ENCODE measurements at regions not wholly inside any gene's neighbourhood (a gene's known extent, or its start where the extent isn't known, plus 50 kb on each side); places are given as distances from the start of the nearest gene placed in this dataset.
A peak's percentile ranks its signal among the peaks of the same experiment; 100 is the strongest.

GRCh38 chr3:109718850-109719249, 381.5 kb upstream of the DPPA4 start:
- Histone ChIP-seq H3K4me3 (ENCODE audit: low read length) (no peak overlapping the region), H3K9me3 (ENCODE audit: control insufficient read depth, low read length) (no peaks in the 10 kb centered on the region), H3K9ac (ENCODE audit: low read length) (no peak overlapping the region), H3K36me3 (ENCODE audit: control insufficient read depth, insufficient read depth, low read length, severe bottlenecking) (no peaks in the 10 kb centered on the region), H3K4me1 (ENCODE audit: control insufficient read depth, insufficient read depth, low read length) (no peaks in the 10 kb centered on the region), H3K27me3 (replicated peaks; ENCODE audit: control insufficient read depth, insufficient read depth, low read length) (no peaks in the 10 kb centered on the region)
- no peak for DNase-seq (ENCODE audit: low read depth)

- H3K27me3 ChIP-seq (replicated peaks; ENCODE audit: control insufficient read depth, insufficient read depth, low read length) = no peaks in the 10 kb centered on the region
- H3K4me3 ChIP-seq (ENCODE audit: low read length) = no peak overlapping the region
- peaks cover 5% of the 10 kb centered on the region for H3K4me1 ChIP-seq (ENCODE audit: control insufficient read depth, insufficient read depth, low read length)
- H3K9me3 ChIP-seq (ENCODE audit: control insufficient read depth, low read length) = no peaks in the 10 kb centered on the region
- no peaks in the 10 kb centered on the region for H3K36me3 ChIP-seq (ENCODE audit: control insufficient read depth, insufficient read depth, low read length, severe bottlenecking)
- H3K9ac ChIP-seq (ENCODE audit: low read length) = no peak overlapping the region
- peak; percentile 13 for DNase-seq (ENCODE audit: low read depth)
Observed at GRCh38 chr3:109728861-109729494, 391.6 kb upstream of the DPPA4 start.

- Histone ChIP-seq H3K9me3 (ENCODE audit: control insufficient read depth, low read length) (no peaks in the 10 kb centered on the region), H3K27me3 (replicated peaks; ENCODE audit: control insufficient read depth, insufficient read depth, low read length) (no peaks in the 10 kb centered on the region), H3K36me3 (ENCODE audit: control insufficient read depth, insufficient read depth, low read length, severe bottlenecking) (no peaks in the 10 kb centered on the region), H3K4me1 (ENCODE audit: control insufficient read depth, insufficient read depth, low read length) (peaks cover 5% of the 10 kb centered on the region), H3K9ac (ENCODE audit: low read length) (no peak overlapping the region), H3K4me3 (ENCODE audit: low read length) (no peak overlapping the region)
- DNase-seq (ENCODE audit: low read depth) = peak; percentile 86
Observed at GRCh38 chr3:109731639-109732473, 394.5 kb upstream of the DPPA4 start.

GRCh38 chr3:109743981-109744380, 406.6 kb upstream of the DPPA4 start:
- no peak overlapping the region for H3K9ac ChIP-seq (ENCODE audit: low read length)
- no peaks in the 10 kb centered on the region for H3K27me3 ChIP-seq (replicated peaks; ENCODE audit: control insufficient read depth, insufficient read depth, low read length)
- H3K4me3 ChIP-seq (ENCODE audit: low read length) = no peak overlapping the region
- H3K9me3 ChIP-seq (ENCODE audit: control insufficient read depth, low read length) = no peaks in the 10 kb centered on the region
- H3K36me3 ChIP-seq (ENCODE audit: control insufficient read depth, insufficient read depth, low read length, severe bottlenecking) = no peaks in the 10 kb centered on the region
- H3K4me1 ChIP-seq (ENCODE audit: control insufficient read depth, insufficient read depth, low read length) = no peaks in the 10 kb centered on the region
- DNase-seq (ENCODE audit: low read depth) = no peak

GRCh38 chr3:109772520-109772919, 435.2 kb upstream of the DPPA4 start:
- Histone ChIP-seq H3K27me3 (replicated peaks; ENCODE audit: control insufficient read depth, insufficient read depth, low read length) (no peaks in the 10 kb centered on the region), H3K36me3 (ENCODE audit: control insufficient read depth, insufficient read depth, low read length, severe bottlenecking) (no peaks in the 10 kb centered on the region), H3K9ac (ENCODE audit: low read length) (no peak overlapping the region), H3K9me3 (ENCODE audit: control insufficient read depth, low read length) (no peaks in the 10 kb centered on the region), H3K4me3 (ENCODE audit: low read length) (no peak overlapping the region), H3K4me1 (ENCODE audit: control insufficient read depth, insufficient read depth, low read length) (no peaks in the 10 kb centered on the region)
- DNase-seq (ENCODE audit: low read depth) = peak; percentile 7

GRCh38 chr3:109774108-109774507, 436.8 kb upstream of the DPPA4 start:
- Histone ChIP-seq H3K27me3 (replicated peaks; ENCODE audit: control insufficient read depth, insufficient read depth, low read length) (no peaks in the 10 kb centered on the region), H3K4me1 (ENCODE audit: control insufficient read depth, insufficient read depth, low read length) (no peaks in the 10 kb centered on the region), H3K9ac (ENCODE audit: low read length) (no peak overlapping the region), H3K36me3 (ENCODE audit: control insufficient read depth, insufficient read depth, low read length, severe bottlenecking) (no peaks in the 10 kb centered on the region), H3K9me3 (ENCODE audit: control insufficient read depth, low read length) (peaks cover 8% of the 10 kb centered on the region), H3K4me3 (ENCODE audit: low read length) (no peak overlapping the region)
- no peak for DNase-seq (ENCODE audit: low read depth)

GRCh38 chr3:109784285-109784684, 446.9 kb upstream of the DPPA4 start:
- H3K27me3 ChIP-seq (replicated peaks; ENCODE audit: control insufficient read depth, insufficient read depth, low read length) = no peaks in the 10 kb centered on the region
- peaks cover 8% of the 10 kb centered on the region for H3K9me3 ChIP-seq (ENCODE audit: control insufficient read depth, low read length)
- H3K36me3 ChIP-seq (ENCODE audit: control insufficient read depth, insufficient read depth, low read length, severe bottlenecking) = no peaks in the 10 kb centered on the region
- DNase-seq (ENCODE audit: low read depth) = no peak
- no peaks in the 10 kb centered on the region for H3K4me1 ChIP-seq (ENCODE audit: control insufficient read depth, insufficient read depth, low read length)
- H3K4me3 ChIP-seq (ENCODE audit: low read length) = no peak overlapping the region
- H3K9ac ChIP-seq (ENCODE audit: low read length) = no peak overlapping the region

- DNase-seq (ENCODE audit: low read depth) = no peak
- Histone ChIP-seq H3K4me1 (ENCODE audit: control insufficient read depth, insufficient read depth, low read length) (no peaks in the 10 kb centered on the region), H3K36me3 (ENCODE audit: control insufficient read depth, insufficient read depth, low read length, severe bottlenecking) (no peaks in the 10 kb centered on the region), H3K4me3 (ENCODE audit: low read length) (no peak overlapping the region), H3K9ac (ENCODE audit: low read length) (no peak overlapping the region), H3K9me3 (ENCODE audit: control insufficient read depth, low read length) (peaks cover 5% of the 10 kb centered on the region), H3K27me3 (replicated peaks; ENCODE audit: control insufficient read depth, insufficient read depth, low read length) (no peaks in the 10 kb centered on the region)
Observed at GRCh38 chr3:109784852-109785631, 447.7 kb upstream of the DPPA4 start.

- H3K4me3 ChIP-seq (ENCODE audit: low read length) = no peak overlapping the region
- no peaks in the 10 kb centered on the region for H3K27me3 ChIP-seq (replicated peaks; ENCODE audit: control insufficient read depth, insufficient read depth, low read length)
- H3K36me3 ChIP-seq (ENCODE audit: control insufficient read depth, insufficient read depth, low read length, severe bottlenecking) = no peaks in the 10 kb centered on the region
- H3K9me3 ChIP-seq (ENCODE audit: control insufficient read depth, low read length) = no peaks in the 10 kb centered on the region
- H3K4me1 ChIP-seq (ENCODE audit: control insufficient read depth, insufficient read depth, low read length) = no peaks in the 10 kb centered on the region
- DNase-seq (ENCODE audit: low read depth) = peak; percentile 8
- H3K9ac ChIP-seq (ENCODE audit: low read length) = no peak overlapping the region
Observed at GRCh38 chr3:109803274-109803673, 465.9 kb upstream of the DPPA4 start.

- no peak for DNase-seq (ENCODE audit: low read depth)
- H3K36me3 ChIP-seq (ENCODE audit: control insufficient read depth, insufficient read depth, low read length, severe bottlenecking) = no peaks in the 10 kb centered on the region
- H3K9me3 ChIP-seq (ENCODE audit: control insufficient read depth, low read length) = no peaks in the 10 kb centered on the region
- no peak overlapping the region for H3K4me3 ChIP-seq (ENCODE audit: low read length)
- no peak overlapping the region for H3K9ac ChIP-seq (ENCODE audit: low read length)
- H3K27me3 ChIP-seq (replicated peaks; ENCODE audit: control insufficient read depth, insufficient read depth, low read length) = no peaks in the 10 kb centered on the region
- no peaks in the 10 kb centered on the region for H3K4me1 ChIP-seq (ENCODE audit: control insufficient read depth, insufficient read depth, low read length)
Observed at GRCh38 chr3:109804697-109805096, 467.4 kb upstream of the DPPA4 start.

- H3K36me3 ChIP-seq (ENCODE audit: control insufficient read depth, insufficient read depth, low read length, severe bottlenecking) = no peaks in the 10 kb centered on the region
- H3K9ac ChIP-seq (ENCODE audit: low read length) = no peak overlapping the region
- H3K4me1 ChIP-seq (ENCODE audit: control insufficient read depth, insufficient read depth, low read length) = no peaks in the 10 kb centered on the region
- H3K9me3 ChIP-seq (ENCODE audit: control insufficient read depth, low read length) = no peaks in the 10 kb centered on the region
- H3K4me3 ChIP-seq (ENCODE audit: low read length) = no peak overlapping the region
- DNase-seq (ENCODE audit: low read depth) = no peak
- H3K27me3 ChIP-seq (replicated peaks; ENCODE audit: control insufficient read depth, insufficient read depth, low read length) = no peaks in the 10 kb centered on the region
Observed at GRCh38 chr3:109806929-109807328, 469.6 kb upstream of the DPPA4 start.
